Pancreas (tissue), 10 donors: ENCODE measurements at regions not wholly inside any gene's neighbourhood (a gene's known extent, or its start where the extent isn't known, plus 50 kb on each side); places are given as distances from the start of the nearest gene placed in this dataset.

Source experiments
- ATAC-seq, 4 donors: fragments of 200-7000 bp; cut with Tn5 transposase; one replicate each; pipeline versions ENCODE4 v1.8.0 to v1.9.1; 2020; ENCODE audit warnings: mild to moderate bottlenecking in 4 of 4, moderate library complexity in 4 of 4
- DNase-seq, 6 donors: peaks; one replicate each; pipeline ENCODE4 v3.0.0-alpha.2; 2020
- FAIRE-seq: peaks from 2 replicates; lab custom pipeline; 2012; peaks lifted over from hg19 to GRCh38; lab: Jason Lieb, UNC
- H3K27ac ChIP-seq, 4 donors: fragments of 200-600 bp; sonication (generic); 1 replicate in 3 of 4; 2 replicates in 1 of 4; pipeline versions ENCODE4 v1.5.0 to v1.8.0; 2020
- H3K27me3 ChIP-seq, 4 donors: fragments of 200-600 bp; one replicate each; pipeline ENCODE4 v1.8.0; 2021
- H3K36me3 ChIP-seq, 3 donors: fragments of 200-600 bp; sonication (generic) in 1 of 3; one replicate each; pipeline versions ENCODE4 v1.5.0 to v1.8.0; 2020 to 2021
- H3K4me1 ChIP-seq, 3 donors: fragments of 200-600 bp; one replicate each; pipeline ENCODE4 v1.8.0; 2021
- H3K4me3 ChIP-seq, 4 donors: fragments of 200-600 bp; sonication (generic) in 2 of 4; one replicate each; pipeline versions ENCODE4 v1.5.0 to v1.8.0; 2020 to 2021
- H3K9me3 ChIP-seq, 4 donors: fragments of 200-600 bp; one replicate each; pipeline ENCODE4 v1.8.0; 2021
- WGBS, 2 donors: extraction: QIAGEN DNeasy Blood & Tissue Kit; methylation state at CpG; one replicate each; pipeline ENCODE4 v1.1.7; 2013; 5-methylcytosine and 5-hydroxymethylcytosine counted together
- intact Hi-C, 3 donors: fragments of 100-400 bp; cut with DNase I; formaldehyde crosslinking; loops; one replicate each; pipeline versions ENCODE4 v1.11.1 to v1.14.2; 2022
- TF ChIP-seq, protein P1 (sequence below), 4 donors: fragments of 200-600 bp; sonication (generic) in 3 of 4; IDR thresholded peaks; one replicate each; pipeline versions ENCODE4 v1.5.0 to v1.8.0; 2021; ENCODE audit warnings: antibody characterized with exemption in 4 of 4
- donor health status: healthy with polysubstance abuse.
- donor health status: DM: no; HTN: no; CAD: no; lungs with moderate emphysema.
- donor health status: DM: no; HTN: no; CAD: no.
- donor health status: control.
- donor health status: control.
- donor health status: Bipolar disorder and iron deficiency.
- donor health status: DM: yes; HTN: yes; CAD: no.
- donor health status: DM: no; HTN: no; CAD: no.
- donor health status: DM: no; HTN: no; CAD: no.
- donor health status: DM: yes; HTN: yes; CAD: no.

GRCh38 chr3:111359261-111360030 lies 182.6 kb upstream of the CD96 start:
- intact Hi-C loops, result no loop called here
- WGBS, 2 donors, result 63 to 74% methylated on average over 4 of the region's 4 CpGs
- Histone ChIP-seq H3K27me3 (no peaks in the 10 kb centered on the region), H3K4me3 (no peak overlapping the region), H3K27ac (no peak overlapping the region), H3K4me1 (no peaks in the 10 kb centered on the region), H3K9me3 (no peaks in the 10 kb centered on the region), H3K36me3 (no peaks in the 10 kb centered on the region)
- TF ChIP-seq, protein P1, sequence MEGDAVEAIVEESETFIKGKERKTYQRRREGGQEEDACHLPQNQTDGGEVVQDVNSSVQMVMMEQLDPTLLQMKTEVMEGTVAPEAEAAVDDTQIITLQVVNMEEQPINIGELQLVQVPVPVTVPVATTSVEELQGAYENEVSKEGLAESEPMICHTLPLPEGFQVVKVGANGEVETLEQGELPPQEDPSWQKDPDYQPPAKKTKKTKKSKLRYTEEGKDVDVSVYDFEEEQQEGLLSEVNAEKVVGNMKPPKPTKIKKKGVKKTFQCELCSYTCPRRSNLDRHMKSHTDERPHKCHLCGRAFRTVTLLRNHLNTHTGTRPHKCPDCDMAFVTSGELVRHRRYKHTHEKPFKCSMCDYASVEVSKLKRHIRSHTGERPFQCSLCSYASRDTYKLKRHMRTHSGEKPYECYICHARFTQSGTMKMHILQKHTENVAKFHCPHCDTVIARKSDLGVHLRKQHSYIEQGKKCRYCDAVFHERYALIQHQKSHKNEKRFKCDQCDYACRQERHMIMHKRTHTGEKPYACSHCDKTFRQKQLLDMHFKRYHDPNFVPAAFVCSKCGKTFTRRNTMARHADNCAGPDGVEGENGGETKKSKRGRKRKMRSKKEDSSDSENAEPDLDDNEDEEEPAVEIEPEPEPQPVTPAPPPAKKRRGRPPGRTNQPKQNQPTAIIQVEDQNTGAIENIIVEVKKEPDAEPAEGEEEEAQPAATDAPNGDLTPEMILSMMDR (IDR thresholded peaks at IDR 0.05), result no peak
- FAIRE-seq (no peak), DNase-seq (peak in 1 of 6 donors; percentile 18), ATAC-seq (no peak)

DNA sequence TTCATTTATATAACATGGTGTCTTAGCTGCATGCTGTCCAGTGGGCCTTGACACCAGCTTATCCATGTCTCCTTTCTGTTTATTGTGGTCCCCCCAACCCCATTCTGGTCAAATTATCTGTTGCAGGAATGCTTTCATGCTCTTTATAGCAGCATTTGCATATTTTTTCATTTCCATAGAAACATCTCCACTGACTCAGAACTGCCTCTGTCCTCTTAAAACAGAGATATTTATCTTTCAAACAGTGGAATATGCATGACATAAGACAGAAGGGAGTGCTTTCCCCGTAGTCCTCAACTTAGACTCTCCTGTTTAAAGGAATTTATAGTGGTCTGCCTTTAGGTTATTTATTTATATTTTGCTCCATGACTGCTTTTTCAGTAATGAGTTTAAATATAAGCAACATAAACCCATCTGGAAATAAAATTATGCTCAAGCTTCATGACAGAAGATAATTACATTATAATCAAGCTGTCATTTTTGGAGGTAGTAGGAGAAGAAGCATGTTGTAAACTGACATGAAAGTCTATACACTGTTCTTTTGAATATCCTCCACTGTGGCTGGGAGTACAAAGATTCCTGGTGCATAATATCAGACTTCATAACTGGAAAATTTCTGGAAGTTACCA lies 179.5 kb upstream of the CD96 start:
- DNase-seq (no peak), FAIRE-seq (no peak)
- TF ChIP-seq, protein P1 (IDR thresholded peaks at IDR 0.05), result no peak

GRCh38 chr3:111366515-111366914 lies 175.5 kb upstream of the CD96 start:
- intact Hi-C loops, result no loop called here
- Histone ChIP-seq H3K27me3 (no peaks in the 10 kb centered on the region), H3K27ac (no peak overlapping the region), H3K4me3 (no peak overlapping the region), H3K4me1 (no peaks in the 10 kb centered on the region), H3K36me3 (no peaks in the 10 kb centered on the region), H3K9me3 (no peaks in the 10 kb centered on the region)
- TF ChIP-seq, protein P1 (IDR thresholded peaks at IDR 0.05), result no peak
- 47 to 48% methylated on average over 4 of the region's 4 CpGs for WGBS, 2 donors
- FAIRE-seq, result no peak
- ATAC-seq, result no peak
- DNase-seq, result no peak

More for the DNA sequence above, 179.5 kb upstream of the CD96 start:
- no peak overlapping the region for H3K4me3 ChIP-seq
- ATAC-seq, result no peak
- 21 to 37% methylated on average over 1 of the region's 1 CpG for WGBS, 2 donors
- intact Hi-C loops, result no loop called here
- H3K4me1 ChIP-seq, result no peaks in the 10 kb centered on the region
- H3K9me3 ChIP-seq, result no peaks in the 10 kb centered on the region
- H3K27me3 ChIP-seq, result no peaks in the 10 kb centered on the region
- no peaks in the 10 kb centered on the region for H3K36me3 ChIP-seq
- no peak overlapping the region for H3K27ac ChIP-seq

DNA sequence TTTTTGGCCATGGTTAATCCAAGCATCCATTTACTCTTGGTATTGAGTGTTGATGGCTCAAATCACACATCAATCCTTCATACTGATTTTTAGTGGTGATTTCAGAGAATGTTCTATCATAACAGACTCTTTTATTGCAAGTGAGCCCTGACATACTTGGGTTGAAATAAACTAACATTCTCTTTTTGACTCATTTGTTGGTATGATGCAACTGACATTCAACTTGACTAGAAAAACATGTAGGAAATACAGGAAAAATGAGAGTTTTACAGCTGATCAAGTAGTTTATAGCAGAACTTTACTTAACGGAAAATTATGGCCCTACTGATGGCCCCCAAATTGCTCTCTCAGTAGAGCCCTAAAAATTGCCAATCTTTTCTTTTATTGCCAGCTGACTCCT lies 173.9 kb upstream of the CD96 start:
- no peak for FAIRE-seq
- Histone ChIP-seq H3K9me3 (no peaks in the 10 kb centered on the region), H3K27ac (no peak overlapping the region), H3K27me3 (no peaks in the 10 kb centered on the region), H3K4me1 (no peaks in the 10 kb centered on the region), H3K36me3 (no peaks in the 10 kb centered on the region), H3K4me3 (no peak overlapping the region)
- WGBS, 2 donors, result 79 to 95% methylated on average over 1 of the region's 1 CpG
- no peak for DNase-seq
- intact Hi-C loops, result no loop called here
- ATAC-seq, result no peak
- TF ChIP-seq, protein P1 (IDR thresholded peaks at IDR 0.05), result no peak

DNA sequence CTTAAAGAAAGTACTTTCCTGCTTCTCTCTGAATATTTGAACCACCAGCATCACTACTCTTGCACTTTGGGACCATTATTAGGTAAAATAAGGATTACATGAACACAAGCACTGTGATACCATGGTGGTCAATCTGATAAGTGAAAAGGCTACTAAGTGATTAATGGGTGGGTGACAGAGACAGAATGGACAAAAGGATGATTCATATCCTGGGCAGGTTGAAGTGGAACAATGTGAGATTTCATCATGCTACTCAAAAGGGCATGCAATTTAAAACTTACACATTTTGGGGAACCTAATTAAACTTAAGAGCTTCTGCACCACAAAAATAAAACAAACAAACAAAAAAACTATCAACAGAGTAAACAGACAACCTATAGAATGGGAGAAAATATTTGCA lies 172.0 kb upstream of the CD96 start:
- Histone ChIP-seq H3K36me3 (no peaks in the 10 kb centered on the region), H3K4me3 (no peak overlapping the region)
- no peak for FAIRE-seq

More for the DNA sequence above, 172.0 kb upstream of the CD96 start:
- Histone ChIP-seq H3K4me1 (no peaks in the 10 kb centered on the region), H3K9me3 (no peaks in the 10 kb centered on the region), H3K27ac (no peak overlapping the region), H3K27me3 (no peaks in the 10 kb centered on the region)
- ATAC-seq, result no peak
- TF ChIP-seq, protein P1 (IDR thresholded peaks at IDR 0.05), result no peak
- intact Hi-C loops, result no loop called here
- DNase-seq, result no peak
